ENCODE measurements at regions not wholly inside any gene's neighbourhood (a gene's known extent, or its start where the extent isn't known, plus 50 kb on each side); places are given as distances from the start of the nearest gene placed in this dataset.
A peak's percentile ranks its signal among the peaks of the same experiment; 100 is the strongest.

GRCh38 chr6:121932076-121932991 is 467.1 kb upstream of the HSF2 start (continued):
- 0 out of 2 replicates have a peak, but pooled peaks have one; percentile 20 for TF ChIP-seq ARID5B (CRISPR knock-in tag; IDR thresholded peaks at IDR 0.05)
- 0 out of 2 replicates have a peak, but pooled peaks have one; percentile 22 for TF ChIP-seq NR2F6 (IDR thresholded peaks at IDR 0.05)
- peak; percentile 58 for TF ChIP-seq NR2F6 (CRISPR knock-in tag; IDR thresholded peaks at IDR 0.05)

GRCh38 chr6:121934451-121934850 is 465.0 kb upstream of the HSF2 start:
- Histone ChIP-seq H3K79me2 (ENCODE audit: insufficient read depth, low read length) (no peaks in the 10 kb centered on the region), H3K4me1 (ENCODE audit: insufficient read depth, low read length) (no peaks in the 10 kb centered on the region), H4K20me1 (ENCODE audit: insufficient read depth, low read length) (no peaks in the 10 kb centered on the region), H3K9me3 (ENCODE audit: low read length) (no peaks in the 10 kb centered on the region), H3K9ac (ENCODE audit: insufficient read depth, low read depth, low read length) (no peak overlapping the region), H3K4me2 (ENCODE audit: low read depth, low read length) (no peak overlapping the region), H3K27ac (ENCODE audit: extremely low read length, insufficient read depth, low read length) (no peak overlapping the region), H3K4me3 (replicated peaks in 1 of 3; ENCODE audit: insufficient read depth in 1 of 3, low read depth in 2 of 3, low read length in 3 of 3) (no peak overlapping the region), H3K36me3 (replicated peaks in 1 of 2; ENCODE audit: control insufficient read depth in 1 of 2, insufficient read depth in 2 of 2, low read length in 2 of 2) (no peaks in the 10 kb centered on the region), H2AFZ (ENCODE audit: low read length) (peak overlapping the region; percentile 21), H3K27me3 (ENCODE audit: control insufficient read depth in 1 of 2, insufficient read depth in 2 of 2, low read length in 2 of 2) (no peaks in the 10 kb centered on the region)
- intact Hi-C loops (cut with micrococcal nuclease; ENCODE audit: unreplicated experiment), result no loop called here
- no TSS peak for BruUV-seq (replicated peaks)
- CTCF ChIA-PET (ENCODE audit: low intra/inter-chr PET ratio, low total read pairs), result no interaction called here
- in situ Hi-C loops (cut with HindIII; ENCODE audit: extremely low pct_ligation_motif_present, low pct_unique_long_range_greater_than_20kb), result no loop called here
- no peak for DNase-seq (ENCODE audit: low spot score)
- POLR2A ChIA-PET, result no interaction called here
- FAIRE-seq, result no peak
- no peak for ATAC-seq
- WGBS (ENCODE audit: low lambda C conversion rate), result 3% methylated on average over 2 of the region's 2 CpGs
- TF ChIP-seq ZBTB3 (CRISPR knock-in tag; IDR thresholded peaks at IDR 0.05; ENCODE audit: borderline replicate concordance, low read depth) (no peak), ZNF800 (CRISPR knock-in tag; IDR thresholded peaks at IDR 0.05) (no peak), NFE2L2 (IDR thresholded peaks at IDR 0.05; ENCODE audit: low read length) (no peak), CENPBD1 (CRISPR knock-in tag; IDR thresholded peaks at IDR 0.05; ENCODE audit: borderline replicate concordance, low read depth) (no peak), ZNF317 (CRISPR knock-in tag; IDR thresholded peaks at IDR 0.05) (no peak), CHD2 (IDR thresholded peaks at IDR 0.05; ENCODE audit: low read depth, low read length) (no peak), PCBP2 (optimal IDR thresholded peaks at IDR 0.05; ENCODE audit: low read depth, low read length, poor library complexity, severe bottlenecking) (no peak), ZBTB1 (CRISPR knock-in tag; IDR thresholded peaks at IDR 0.05; ENCODE audit: borderline replicate concordance) (no peak), ZNF280B (CRISPR knock-in tag; IDR thresholded peaks at IDR 0.05; ENCODE audit: borderline replicate concordance) (no peak), TRIM22 (IDR thresholded peaks at IDR 0.05) (no peak)
